GM23338 (cell line): ENCODE measurements at regions not wholly inside any gene's neighbourhood (a gene's known extent, or its start where the extent isn't known, plus 50 kb on each side); places are given as distances from the start of the nearest gene placed in this dataset.

Source experiments
- ATAC-seq: fragments of 200-7000 bp; cut with Tn5 transposase; 3 replicates; pipeline ENCODE4 v1.9.1; 2020
- DNase-seq: peaks from one replicate; pipeline ENCODE4 v3.0.0-alpha.2; 2015; ENCODE audit warnings: low spot score
- H2AFZ ChIP-seq: fragments of 200-600 bp; sonication (generic); 2 replicates; pipeline ENCODE4 v1.8.0; 2016; ENCODE audit warnings: antibody characterized with exemption, mild to moderate bottlenecking, moderate library complexity
- H3F3A ChIP-seq: fragments of 200-600 bp; sonication (generic); replicated peaks from 2 replicates; pipeline ENCODE4 v1.8.0; 2017; ENCODE audit warnings: antibody characterized with exemption, mixed run types, low read depth
- H3K27ac ChIP-seq: fragments of 200-600 bp; sonication (generic); 2 replicates; pipeline ENCODE4 v1.6.1; 2016; ENCODE audit warnings: low read depth
- H3K27me3 ChIP-seq: fragments of 200-600 bp; sonication (generic); 2 replicates; pipeline ENCODE4 v1.8.0; 2016; ENCODE audit warnings: mild to moderate bottlenecking, mixed run types, moderate library complexity; ENCODE audit not compliant: insufficient read depth
- H3K36me3 ChIP-seq: fragments of 200-600 bp; sonication (generic); 2 replicates; pipeline ENCODE4 v1.8.0; 2016; ENCODE audit warnings: mild to moderate bottlenecking; ENCODE audit not compliant: insufficient read depth
- H3K4me1 ChIP-seq: fragments of 200-600 bp; sonication (generic); 2 replicates; pipeline ENCODE4 v1.8.0; 2016; ENCODE audit warnings: mild to moderate bottlenecking, moderate library complexity; ENCODE audit not compliant: insufficient read depth
- H3K4me2 ChIP-seq: fragments of 200-600 bp; sonication (generic); 2 replicates; pipeline ENCODE4 v1.7.1; 2017; ENCODE audit warnings: mixed run types
- H3K4me3 ChIP-seq: fragments of 200-600 bp; sonication (generic); 2 replicates; pipeline ENCODE4 v1.6.1; 2016; ENCODE audit warnings: mixed run types
- H3K79me2 ChIP-seq: fragments of 200-600 bp; sonication (generic); replicated peaks from 2 replicates; pipeline ENCODE4 v1.8.0; 2017; ENCODE audit warnings: mild to moderate bottlenecking; ENCODE audit not compliant: insufficient read depth
- H3K9me2 ChIP-seq: fragments of 200-600 bp; sonication (generic); 2 replicates; pipeline ENCODE4 v1.8.0; 2017; ENCODE audit not compliant: insufficient read depth
- H4K20me1 ChIP-seq: fragments of 200-600 bp; sonication (generic); replicated peaks from 2 replicates; pipeline ENCODE4 v1.8.0; 2017; ENCODE audit warnings: mild to moderate bottlenecking; ENCODE audit not compliant: insufficient read depth
- H3K27ac Mint-ChIP-seq: 2 replicates; pipeline ENCODE4 v1.8.0; 2020; ENCODE audit warnings: inconsistent platforms, mild to moderate bottlenecking, moderate library complexity, mixed read lengths
- H3K27me3 Mint-ChIP-seq: 3 replicates; pipeline ENCODE4 v1.8.0; 2022; ENCODE audit warnings: low read depth, mild to moderate bottlenecking, moderate library complexity, mixed read lengths, inconsistent platforms; ENCODE audit not compliant: insufficient read depth, poor library complexity
- H3K36me3 Mint-ChIP-seq: 3 replicates; pipeline ENCODE4 v1.8.0; 2021; ENCODE audit warnings: low read depth, mild to moderate bottlenecking, inconsistent platforms, moderate library complexity, mixed read lengths
- H3K4me1 Mint-ChIP-seq: 3 replicates; pipeline ENCODE4 v1.8.0; 2020; ENCODE audit warnings: mild to moderate bottlenecking, inconsistent platforms, mixed read lengths
- H3K4me3 Mint-ChIP-seq: 3 replicates; pipeline ENCODE4 v1.8.0; 2021; ENCODE audit warnings: moderate library complexity, mild to moderate bottlenecking, inconsistent platforms, mixed read lengths
- H3K9me3 Mint-ChIP-seq: 3 replicates; pipeline ENCODE4 v1.8.0; 2020; ENCODE audit warnings: moderate library complexity, mild to moderate bottlenecking, inconsistent platforms, mixed read lengths
- CREB1 ChIP-seq: fragments of 250-450 bp; sonication (Bioruptor Pico); IDR thresholded peaks from 2 replicates; pipeline ENCODE4 v1.5.0; 2020; ENCODE audit warnings: low read depth, mild to moderate bottlenecking, moderate library complexity
- CTCF ChIP-seq, 2 experiments: fragments of 200-600 bp in 1 of 2; sonication (generic) in 1 of 2; conservative IDR thresholded peaks; 2 replicates each; pipeline versions ENCODE4 v1.5.1 to v1.6.1; 2016 to 2017; ENCODE audit warnings: antibody characterized with exemption in 2 of 2, low read depth in 2 of 2, mild to moderate bottlenecking in 2 of 2, moderate library complexity in 1 of 2
- EZH2 ChIP-seq: fragments of 200-600 bp; sonication (generic); IDR thresholded peaks from one replicate; pipeline ENCODE4 v1.8.0; 2017; ENCODE audit warnings: antibody characterized with exemption, mild to moderate bottlenecking, low read depth; ENCODE audit not compliant: unreplicated experiment
- EZH2phosphoT487 ChIP-seq: fragments of 200-600 bp; sonication (generic); IDR thresholded peaks from one replicate; pipeline ENCODE4 v1.8.1; 2018; ENCODE audit warnings: antibody characterized with exemption; ENCODE audit not compliant: unreplicated experiment
- JUNB ChIP-seq: IDR thresholded peaks from one replicate; pipeline ENCODE4 v1.6.1; 2016; ENCODE audit warnings: antibody characterized with exemption; ENCODE audit not compliant: unreplicated experiment
- NANOG ChIP-seq: IDR thresholded peaks from 2 replicates; pipeline ENCODE4 v1.6.1; 2016; ENCODE audit warnings: antibody characterized with exemption, borderline replicate concordance
- POLR2AphosphoS5 ChIP-seq: IDR thresholded peaks from 2 replicates; pipeline ENCODE4 v1.6.1; 2016; ENCODE audit warnings: antibody characterized with exemption, low read depth
- REST ChIP-seq: IDR thresholded peaks from one replicate; pipeline ENCODE4 v1.6.1; 2018; ENCODE audit warnings: antibody characterized with exemption; ENCODE audit not compliant: unreplicated experiment
- STAT1 ChIP-seq: IDR thresholded peaks from one replicate; pipeline ENCODE4 v1.6.1; 2016; ENCODE audit warnings: antibody characterized with exemption; ENCODE audit not compliant: unreplicated experiment
- ZNF114 ChIP-seq: fragments of 250-450 bp; sonication (Bioruptor Pico); IDR thresholded peaks from 2 replicates; pipeline ENCODE4 v1.5.0; 2020; ENCODE audit warnings: mild to moderate bottlenecking, moderate library complexity
- ZNF331 ChIP-seq: fragments of 250-450 bp; sonication (Bioruptor Pico); IDR thresholded peaks from 2 replicates; pipeline ENCODE4 v1.5.0; 2020; ENCODE audit warnings: low read depth, mild to moderate bottlenecking, moderate library complexity

- H3K4me3 Mint-ChIP-seq: no peak overlapping the region
- H3K36me3 Mint-ChIP-seq: no peaks in the 10 kb centered on the region
- Histone ChIP-seq H2AFZ (no peak overlapping the region), H4K20me1 (no peaks in the 10 kb centered on the region), H3K4me1 (peaks cover 13% of the 10 kb centered on the region), H3K36me3 (no peaks in the 10 kb centered on the region), H3K27me3 (no peaks in the 10 kb centered on the region), H3K79me2 (no peaks in the 10 kb centered on the region), H3K4me2 (no peak overlapping the region), H3K4me3 (no peak overlapping the region), H3F3A (no peaks in the 10 kb centered on the region), H3K27ac (no peak overlapping the region), H3K9me2 (peaks cover 5% of the 10 kb centered on the region; the same call in 1 of the 2 replicates)
- no peak for ATAC-seq
- H3K27me3 Mint-ChIP-seq: peaks cover 2% of the 10 kb centered on the region
- H3K27ac Mint-ChIP-seq: no peak overlapping the region
- H3K9me3 Mint-ChIP-seq: no peaks in the 10 kb centered on the region
- no peak for DNase-seq
- H3K4me1 Mint-ChIP-seq: peaks cover 18% of the 10 kb centered on the region
- TF ChIP-seq CTCF (conservative IDR thresholded peaks at IDR 0.05; ENCODE audit: low read depth in 2 of 2) (no peak), ZNF114 (CRISPR knock-in tag) (no peak)
These were observed 291.6 kb downstream of the PLPP3 start for GRCh38 chr1:56287721-56288120.

- no peaks in the 10 kb centered on the region for H3F3A ChIP-seq
- DNase-seq (no peak), ATAC-seq (no peak)
- H3K27ac Mint-ChIP-seq: no peak overlapping the region
- H3K27ac ChIP-seq: no peak overlapping the region
- no peaks in the 10 kb centered on the region for H3K36me3 ChIP-seq
- no peak overlapping the region for H3K4me3 ChIP-seq
- peaks cover 2% of the 10 kb centered on the region for H3K27me3 Mint-ChIP-seq
- H3K9me3 Mint-ChIP-seq: no peaks in the 10 kb centered on the region
- no peaks in the 10 kb centered on the region for H3K36me3 Mint-ChIP-seq
- peaks cover 13% of the 10 kb centered on the region for H3K4me1 ChIP-seq
- no peak overlapping the region for H3K4me3 Mint-ChIP-seq
- H3K79me2 ChIP-seq: no peaks in the 10 kb centered on the region
- peaks cover 17% of the 10 kb centered on the region for H3K4me1 Mint-ChIP-seq
- H4K20me1 ChIP-seq: no peaks in the 10 kb centered on the region
- H3K27me3 ChIP-seq: no peaks in the 10 kb centered on the region
- H3K9me2 ChIP-seq: peaks cover 5% of the 10 kb centered on the region; the same call in 1 of the 2 replicates
- H2AFZ ChIP-seq: no peak overlapping the region
- H3K4me2 ChIP-seq: no peak overlapping the region
- TF ChIP-seq EZH2: no peak
- TF ChIP-seq NANOG: no peak
- no peak for TF ChIP-seq REST
- no peak for TF ChIP-seq CREB1 (CRISPR knock-in tag)
- TF ChIP-seq ZNF114 (CRISPR knock-in tag): no peak
- TF ChIP-seq JUNB: no peak
- TF ChIP-seq EZH2phosphoT487: no peak
- TF ChIP-seq STAT1: no peak
- TF ChIP-seq ZNF331 (CRISPR knock-in tag): no peak
- no peak for TF ChIP-seq CTCF (conservative IDR thresholded peaks at IDR 0.05; ENCODE audit: low read depth in 2 of 2)
- no peak for TF ChIP-seq POLR2AphosphoS5
These were observed 292.4 kb downstream of the PLPP3 start for GRCh38 chr1:56286956-56287355.
